HG02970 (cell line): ENCODE measurements at regions not wholly inside any gene's neighbourhood (a gene's known extent, or its start where the extent isn't known, plus 50 kb on each side); places are given as distances from the start of the nearest gene placed in this dataset.
"Not testable (repeated sequence)": the region's sequence is repeated elsewhere in the genome, so short reads cannot be mapped to it uniquely, and the experiment has no call there.

Experiments used
- ATAC-seq: cut with Tn5 transposase; IDR thresholded peaks from one replicate; pipeline ENCODE4 v1.9.1; 2021; ENCODE audit warnings: mild to moderate bottlenecking, moderate library complexity, moderate number of reproducible peaks; ENCODE audit not compliant: unreplicated experiment, low FRiP score

DNA sequence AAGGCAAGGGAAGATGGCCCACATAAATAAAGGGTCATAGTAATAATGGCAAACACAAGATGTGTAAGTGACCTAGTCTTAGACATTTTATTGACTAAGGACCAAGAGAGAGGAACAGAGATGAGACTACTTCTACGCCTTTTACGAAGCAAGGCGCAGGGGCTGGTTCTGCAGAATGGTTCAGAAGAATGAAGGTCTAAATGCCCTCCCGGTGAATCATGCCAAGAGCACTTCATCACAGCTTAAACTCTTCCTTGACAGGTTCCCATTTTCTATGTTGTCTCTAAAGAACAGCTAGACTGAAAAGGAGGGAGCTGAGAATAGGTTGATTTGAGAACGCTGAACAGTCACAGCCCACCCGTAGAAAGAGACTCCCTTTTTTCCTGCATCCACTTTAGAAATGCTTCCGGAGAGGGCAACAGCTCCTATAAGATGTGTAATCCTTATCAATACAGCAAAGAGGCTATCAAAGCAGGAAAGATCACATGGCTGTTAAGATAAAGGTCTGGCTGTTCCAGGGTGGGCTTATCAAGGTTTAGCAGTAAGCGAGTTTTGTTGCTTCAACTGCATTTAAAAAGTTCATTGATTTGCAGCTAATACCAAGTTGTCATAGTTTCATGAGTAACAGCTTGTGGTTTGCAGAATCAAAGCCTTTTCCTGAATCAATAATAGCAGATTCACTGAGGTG lies 93.4 kb upstream of the AUTS2 start:
- no peak for ATAC-seq

DNA sequence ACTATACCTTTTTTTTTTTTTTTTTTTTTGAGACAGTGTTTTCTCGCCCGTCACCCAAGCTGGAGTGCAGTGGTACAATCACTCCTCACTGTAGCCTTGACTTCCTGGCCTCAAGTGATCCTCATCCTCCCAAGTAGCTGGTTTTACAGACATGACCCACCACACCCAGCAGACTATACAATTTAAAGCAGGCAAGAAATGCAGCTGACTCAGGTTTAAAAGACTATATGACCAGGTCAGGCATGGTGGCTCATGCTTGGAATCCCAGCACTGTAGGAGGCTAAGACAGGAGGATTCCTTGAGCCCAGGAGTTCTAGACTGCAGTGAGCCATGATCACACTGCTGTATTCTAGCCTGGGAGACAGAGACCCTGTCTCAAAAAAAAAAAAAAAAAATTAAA lies 89.5 kb upstream of the AUTS2 start:
- no peak for ATAC-seq

DNA sequence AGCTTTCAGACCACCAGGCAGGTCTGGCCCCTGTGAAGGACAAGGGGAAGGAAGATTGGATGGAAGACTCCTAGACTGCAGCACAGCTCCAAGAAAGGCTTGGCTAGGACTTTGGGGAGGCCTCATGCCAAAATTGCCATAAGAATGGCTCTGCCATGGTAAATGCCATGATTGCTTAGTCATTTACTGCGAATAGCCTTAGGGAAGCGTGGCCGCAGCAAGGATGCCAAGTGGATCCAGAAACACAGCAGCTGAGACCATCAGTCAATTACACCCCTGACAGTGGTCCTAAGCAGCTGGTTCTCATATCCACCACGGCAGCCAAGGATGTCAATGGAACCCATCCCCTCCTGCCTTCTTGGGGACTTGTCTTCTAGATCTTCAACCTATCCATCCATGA lies 88.2 kb upstream of the AUTS2 start:
- no peak for ATAC-seq

DNA sequence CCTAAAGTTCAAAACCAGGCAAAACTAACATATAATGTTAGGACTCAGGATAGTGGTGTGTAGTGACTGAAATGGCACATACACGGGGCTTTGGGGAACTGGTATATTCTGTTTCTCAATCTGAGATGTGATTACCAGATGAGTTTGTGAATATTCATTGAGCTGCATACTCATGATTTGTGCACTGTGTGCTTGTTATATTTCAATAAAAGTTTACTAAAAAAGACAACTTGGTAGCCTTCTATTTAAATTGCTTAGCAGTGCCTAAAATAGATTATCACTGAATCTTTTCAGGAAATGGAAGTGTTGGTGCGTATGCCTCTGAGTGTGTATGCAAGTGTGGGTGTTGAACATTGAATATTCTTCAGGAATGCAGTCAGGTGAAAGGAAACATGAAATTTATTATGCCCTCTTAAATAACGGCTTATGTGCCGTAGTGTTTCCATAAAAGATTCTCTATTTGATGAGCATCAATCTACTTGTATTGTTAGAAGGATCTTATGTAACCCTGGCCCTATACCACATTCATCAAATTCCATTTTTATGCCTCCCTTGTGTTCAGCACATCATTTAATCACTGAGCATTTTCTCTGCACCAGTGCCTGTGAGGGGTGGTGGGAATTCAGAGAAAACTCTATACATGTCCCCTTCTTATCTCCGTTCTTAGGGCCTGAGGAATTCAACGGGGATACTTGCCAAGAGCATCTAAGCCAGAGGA lies 82.6 kb upstream of the AUTS2 start:
- ATAC-seq: no peak

DNA sequence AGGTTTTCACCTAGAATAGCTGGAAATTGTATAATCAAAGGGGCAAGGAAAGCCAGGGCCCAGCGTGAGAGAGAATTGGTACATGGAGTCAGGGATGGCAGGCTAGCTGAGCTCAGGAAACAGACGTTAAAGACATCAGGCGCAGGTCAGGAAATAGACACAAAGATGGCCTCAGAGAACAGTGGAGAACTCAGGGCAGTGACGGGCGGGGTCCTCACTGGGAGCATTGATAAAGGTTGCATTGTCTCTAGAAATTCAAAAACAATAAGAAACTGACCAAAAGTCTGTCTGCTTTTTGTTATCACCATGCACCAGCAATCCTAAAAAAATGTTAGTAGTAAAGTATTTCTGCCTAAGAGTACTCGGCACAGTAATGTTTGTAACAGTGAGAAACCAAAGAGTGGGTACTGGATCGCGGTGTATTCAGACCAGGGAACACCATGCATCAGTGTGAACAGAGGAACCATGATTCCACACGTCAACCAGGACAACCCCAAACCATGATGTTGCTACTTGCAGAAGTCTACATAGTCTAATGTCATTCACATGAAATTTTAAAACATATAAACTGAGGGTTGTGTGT lies 81.9 kb upstream of the AUTS2 start:
- ATAC-seq: no peak

DNA sequence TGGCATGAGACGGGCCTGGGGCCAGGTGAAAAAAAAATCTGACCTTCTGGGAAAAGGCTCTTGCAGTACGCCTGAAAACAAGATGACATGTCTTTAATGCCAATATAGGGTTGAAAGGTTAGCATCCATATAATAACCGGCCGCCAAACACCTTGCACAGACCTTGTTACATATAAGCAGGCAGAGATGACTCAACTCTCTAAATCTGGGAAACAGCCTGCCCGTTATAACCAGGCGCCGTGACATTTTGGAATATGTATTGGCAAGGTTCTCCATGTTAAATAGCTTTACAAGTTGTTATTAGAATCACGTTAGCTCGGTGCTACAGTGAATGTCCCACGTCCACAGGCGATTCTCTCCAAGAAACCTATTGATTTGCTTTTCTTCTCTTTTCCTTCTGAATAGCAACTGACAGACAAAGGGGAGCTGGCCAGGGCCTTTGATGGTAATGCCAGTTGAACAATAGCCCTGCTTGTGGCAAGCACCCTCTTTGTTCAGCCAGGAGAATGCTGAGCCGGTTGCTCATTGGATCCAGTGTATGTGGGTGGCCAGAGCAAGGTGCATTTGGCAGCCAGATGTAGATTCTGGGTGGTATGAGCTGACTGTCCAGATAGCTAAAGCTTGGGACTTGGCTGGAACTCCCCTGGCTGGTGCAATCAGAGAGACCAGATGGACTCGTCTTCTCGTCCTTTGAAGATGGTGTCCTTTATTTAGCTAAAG lies 80.1 kb upstream of the AUTS2 start:
- ATAC-seq: no peak

DNA sequence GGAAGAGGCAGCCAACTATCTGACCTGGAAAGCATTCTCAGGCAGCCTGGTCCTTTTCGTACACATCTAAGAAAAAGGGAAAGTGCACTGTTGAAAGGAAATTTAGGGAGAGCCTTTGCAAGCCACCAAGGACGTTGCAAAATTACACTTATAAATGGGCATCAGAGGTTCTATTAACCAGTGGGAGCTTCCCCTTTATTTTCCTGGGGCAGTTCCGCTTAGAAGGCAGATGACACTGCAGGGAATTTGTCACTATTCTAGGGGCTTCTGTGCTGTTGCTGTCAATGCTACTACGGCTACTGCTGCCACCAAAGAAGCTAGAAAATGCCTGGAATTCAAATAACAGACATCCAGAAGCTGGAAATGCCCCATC lies 79.6 kb upstream of the AUTS2 start:
- no peak for ATAC-seq

DNA sequence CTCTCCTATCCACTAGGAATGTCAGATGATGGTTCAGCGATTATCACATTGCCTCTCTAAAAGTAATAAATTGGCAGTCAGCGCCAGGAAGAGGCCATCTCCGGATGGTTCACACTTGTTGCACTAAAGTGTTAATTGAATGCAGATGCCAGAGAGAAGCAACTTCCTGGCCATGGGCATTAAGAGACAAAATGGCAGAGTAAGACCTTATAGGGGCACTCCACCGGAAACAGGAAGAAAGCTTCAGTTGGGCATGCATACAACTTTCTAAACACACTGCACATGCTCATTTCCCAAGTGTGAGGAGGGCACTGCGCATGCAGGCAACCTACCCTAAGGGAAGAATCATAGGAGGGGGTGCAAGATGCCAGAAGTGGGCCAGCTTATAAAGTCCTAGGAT lies 71.7 kb upstream of the AUTS2 start:
- ATAC-seq: no peak

DNA sequence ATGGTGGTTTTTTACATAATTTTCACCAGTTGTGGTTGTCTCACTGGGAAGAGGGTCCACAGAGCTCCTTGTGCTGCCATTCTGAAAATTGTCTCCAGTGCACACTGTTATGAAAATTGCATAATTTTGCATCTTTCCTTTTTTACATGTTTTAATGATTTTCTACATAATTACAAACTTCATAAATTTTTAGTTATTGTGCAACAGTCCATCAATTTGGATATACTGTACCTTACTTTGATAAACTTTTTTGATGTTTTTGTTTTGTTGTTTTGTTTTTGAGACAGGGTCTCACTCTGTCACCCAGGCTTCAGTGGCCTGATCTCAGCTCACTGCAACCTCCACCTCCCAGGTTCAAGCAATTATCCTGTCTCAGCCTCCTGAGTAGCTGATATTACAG lies 70.6 kb upstream of the AUTS2 start:
- ATAC-seq: no peak

DNA sequence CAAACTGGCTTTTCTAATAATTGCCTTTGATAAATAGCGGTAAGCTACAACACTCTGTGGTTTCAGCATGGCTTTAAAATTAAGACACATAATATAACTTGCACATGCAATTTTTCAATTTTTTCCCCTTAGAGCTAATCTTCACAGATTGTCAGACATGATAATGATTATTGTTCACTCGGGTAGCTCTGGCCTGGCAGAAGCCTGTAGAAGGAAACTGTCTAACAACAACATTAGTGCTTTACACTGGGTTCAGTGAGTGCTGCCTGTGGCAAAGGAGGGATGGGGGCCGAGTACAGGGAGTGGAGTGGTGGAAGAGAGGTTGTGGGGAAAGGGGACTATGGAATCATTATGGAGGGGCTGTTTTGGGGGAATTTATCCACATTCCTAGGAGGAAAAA lies 67.2 kb upstream of the AUTS2 start:
- no peak for ATAC-seq

DNA sequence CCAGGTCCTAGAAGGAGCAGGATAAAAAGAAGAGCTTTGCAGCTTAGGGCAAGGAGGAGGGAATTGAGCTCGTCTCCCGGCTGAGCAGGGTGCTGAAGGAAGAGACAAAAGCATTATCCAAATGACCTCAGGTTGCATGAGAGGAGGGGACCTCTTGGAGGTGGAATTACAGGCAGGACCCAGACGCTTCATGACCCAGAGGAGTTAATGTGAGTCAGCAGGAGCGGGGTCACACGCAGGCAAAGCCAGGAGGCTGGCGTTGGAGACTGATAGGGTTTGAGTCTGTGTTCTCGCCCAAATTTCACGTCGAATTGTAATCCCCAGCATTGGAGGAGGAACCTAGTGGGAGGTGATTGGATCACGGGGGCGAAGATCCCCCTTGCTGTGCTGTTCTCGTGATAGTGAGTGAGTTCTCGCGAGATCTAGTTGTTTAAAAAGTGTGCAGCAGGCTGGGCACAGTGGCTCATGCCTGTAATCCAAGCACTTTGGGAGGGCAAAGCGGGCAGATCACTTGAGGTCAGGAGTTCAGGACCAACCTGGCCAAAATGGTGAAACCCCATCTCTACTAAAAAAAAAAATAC lies 63.7 kb upstream of the AUTS2 start:
- no peak for ATAC-seq

DNA sequence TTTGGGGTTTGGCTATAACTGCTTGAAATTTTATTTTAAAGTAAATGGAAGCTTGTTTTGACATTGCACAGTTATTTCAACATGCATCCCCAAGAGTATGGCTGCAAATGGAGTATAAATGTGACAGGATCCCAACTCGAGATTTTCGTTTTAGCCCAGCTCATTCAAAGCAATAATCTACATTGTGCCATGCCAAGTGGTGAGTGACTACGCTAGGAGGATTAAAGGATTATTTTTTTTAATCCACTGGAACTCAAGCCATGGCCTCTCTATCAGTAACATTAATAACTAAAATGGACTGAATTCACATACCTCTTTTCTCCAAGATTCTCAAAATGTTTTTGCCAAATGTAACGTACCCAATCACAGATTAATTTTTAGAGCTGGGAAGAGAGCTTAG lies 60.6 kb upstream of the AUTS2 start:
- ATAC-seq: no peak

DNA sequence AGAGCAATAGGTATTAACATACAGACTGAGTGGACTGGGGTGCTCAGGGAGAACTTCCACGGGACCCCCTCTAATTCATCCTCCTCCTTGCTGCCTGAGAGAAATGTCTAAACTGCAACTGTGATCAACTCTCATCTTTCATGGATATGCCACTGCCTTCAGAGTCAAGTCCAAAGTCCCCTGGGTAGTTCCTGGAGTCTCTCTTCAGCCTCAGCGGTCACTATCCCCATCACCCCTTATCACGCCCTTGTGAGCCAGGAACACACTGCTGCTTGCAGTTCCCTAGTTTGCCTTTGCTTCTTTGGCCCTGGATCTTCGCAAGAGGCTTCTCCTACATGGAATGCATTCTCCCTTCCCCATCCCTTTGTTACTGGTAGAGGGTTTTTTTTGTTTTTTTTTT lies 58.7 kb upstream of the AUTS2 start:
- ATAC-seq: no peak

DNA sequence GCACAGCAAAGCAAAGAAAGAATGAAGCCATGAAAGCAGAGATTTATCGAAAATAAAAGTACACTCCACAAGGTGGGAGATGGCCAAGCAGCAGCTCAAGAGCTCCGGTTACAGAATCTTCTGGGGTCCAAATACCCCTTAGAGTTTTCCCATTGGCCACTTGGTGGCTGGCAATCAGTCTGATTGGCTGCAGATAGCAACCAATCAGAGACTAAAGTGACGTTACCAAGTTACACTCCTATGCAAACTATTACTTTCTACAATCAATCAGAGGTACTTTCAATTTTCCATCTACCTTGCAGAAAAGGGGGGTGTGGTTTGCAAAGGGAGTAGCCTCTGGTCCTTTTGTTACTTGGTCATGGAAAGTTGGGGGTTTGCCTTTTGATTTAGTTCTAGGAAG lies 58.0 kb upstream of the AUTS2 start:
- ATAC-seq: no peak

DNA sequence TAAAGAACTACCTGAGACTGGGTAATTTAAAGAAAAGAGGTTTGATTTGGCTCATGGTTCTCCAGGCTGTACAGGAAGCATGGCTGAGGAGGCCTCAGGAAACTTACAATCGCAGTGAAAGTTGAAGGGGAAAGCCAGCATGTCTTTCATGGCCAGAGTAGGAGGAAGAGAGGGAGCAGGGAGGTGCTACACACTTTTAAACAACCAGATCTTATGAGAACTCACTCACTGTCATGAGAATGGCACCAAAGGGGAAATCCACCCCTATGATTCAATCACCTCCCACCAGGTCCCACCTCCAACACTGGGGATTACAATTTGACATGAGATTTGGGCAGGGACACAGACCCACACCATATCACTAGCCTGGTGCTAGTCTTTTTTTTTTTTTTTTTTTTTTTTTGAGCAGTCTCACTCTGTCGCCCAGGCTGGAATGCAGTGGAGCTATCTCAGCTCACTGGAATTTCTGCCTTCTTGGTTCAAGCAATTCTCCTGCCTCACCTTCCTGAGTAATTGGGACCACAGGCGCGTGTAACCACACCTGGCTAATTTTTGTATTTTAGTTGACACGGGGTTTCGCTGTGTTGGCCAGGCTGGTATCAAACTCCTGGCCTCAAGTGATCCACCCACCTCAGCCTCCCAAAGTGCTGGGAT lies 56.4 kb upstream of the AUTS2 start:
- not testable (repeated sequence) for ATAC-seq

DNA sequence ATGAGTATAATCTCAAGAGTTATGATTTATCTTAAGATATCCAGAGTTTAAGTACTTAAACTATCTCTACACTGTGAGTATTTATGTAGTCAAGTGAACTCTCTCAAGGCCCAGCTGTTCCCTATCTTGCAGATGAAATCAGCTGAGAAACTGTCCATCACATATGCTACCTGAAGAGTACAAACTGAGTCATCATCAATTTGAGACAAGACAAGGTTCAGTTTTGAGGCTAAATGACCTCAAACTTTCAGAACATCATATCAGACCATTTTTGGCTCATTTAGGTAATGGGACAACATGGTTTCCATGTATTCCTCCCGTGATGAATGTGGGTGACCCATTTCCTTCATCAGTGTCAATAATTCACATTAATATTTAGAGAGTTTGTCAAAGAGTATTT lies 53.1 kb upstream of the AUTS2 start:
- ATAC-seq: no peak
